GM12878 (cell line): ENCODE measurements at regions not wholly inside any gene's neighbourhood (a gene's known extent, or its start where the extent isn't known, plus 50 kb on each side); places are given as distances from the start of the nearest gene placed in this dataset.
"Not testable (repeated sequence)": the region's sequence is repeated elsewhere in the genome, so short reads cannot be mapped to it uniquely, and the experiment has no call there.

Source experiments
- ATAC-seq: fragments of 200-7000 bp; cut with Tn5 transposase; 3 replicates; pipeline ENCODE4 v1.9.1; 2020; ENCODE audit warnings: mild to moderate bottlenecking, moderate library complexity
- BruUV-seq: library from RNA; stranded (reverse); fragments of 400-500 nt; replicated peaks from 2 replicates; lab custom pipeline; 2021; lab: Mats Ljungman, UMichigan
- CTCF ChIA-PET: fragments of 300-600 bp; sonication (Branson Sonifier 250); formaldehyde crosslinking; extraction: SDS; loops from one replicate; lab custom pipeline; 2021; ENCODE audit warnings: inconsistent platforms; lab: Yijun Ruan, JAX
- POLR2A ChIA-PET: fragments of 350-600 bp; formaldehyde crosslinking; extraction: SDS; loops from one replicate; lab custom pipeline; 2021; ENCODE audit warnings: inconsistent platforms; lab: Charles Lee
- RAD21 ChIA-PET: fragments of 300-600 bp; sonication (Branson Sonifier 250); formaldehyde crosslinking; loops from one replicate; lab custom pipeline; 2023; ENCODE audit warnings: antibody characterized with exemption; ENCODE audit not compliant: unreplicated experiment; lab: Charles Lee
- SMC1A ChIA-PET: fragments of 300-600 bp; sonication (Branson Sonifier 250); formaldehyde crosslinking; loops from one replicate; lab custom pipeline; 2023; ENCODE audit not compliant: unreplicated experiment, uncharacterized antibody; lab: Charles Lee
- DNase-seq: peaks from one replicate; pipeline ENCODE4 v3.0.0-alpha.2; 2011; ENCODE audit warnings: low read depth, low spot score
- FAIRE-seq: peaks from 3 replicates; lab custom pipeline; 2011; peaks lifted over from hg19 to GRCh38; lab: Jason Lieb, UNC
- H2AFZ ChIP-seq: 2 replicates; pipeline ENCODE4 v1.6.0; 2011; ENCODE audit warnings: low read depth, low read length, control low read depth; ENCODE audit not compliant: control insufficient read depth
- H3K27ac ChIP-seq: 2 replicates; pipeline ENCODE4 v1.5.1; 2011; ENCODE audit warnings: control low read depth; ENCODE audit not compliant: control insufficient read depth, insufficient read depth
- H3K27me3 ChIP-seq, 2 experiments: replicated peaks in 1 of 2; 2 replicates each; pipeline versions ENCODE4 v1.6.0 to v1.6.1; 2011; ENCODE audit warnings: low read length in 1 of 2; ENCODE audit not compliant: control insufficient read depth in 2 of 2, insufficient read depth in 2 of 2
- H3K36me3 ChIP-seq, 2 experiments: 2 replicates each; pipeline ENCODE4 v1.5.1; 2011; ENCODE audit warnings: low read length in 1 of 2; ENCODE audit not compliant: control insufficient read depth in 2 of 2, insufficient read depth in 2 of 2
- H3K4me1 ChIP-seq: 2 replicates; pipeline ENCODE4 v1.6.1; 2011; ENCODE audit warnings: mild to moderate bottlenecking, low read length, moderate library complexity, mixed read lengths; ENCODE audit not compliant: control insufficient read depth, insufficient read depth
- H3K4me2 ChIP-seq: 2 replicates; pipeline ENCODE4 v1.6.0; 2011; ENCODE audit warnings: control low read depth; ENCODE audit not compliant: control insufficient read depth, insufficient read depth
- H3K4me3 ChIP-seq: fragments of 200-600 bp; sonication (generic); 2 replicates; pipeline ENCODE4 v1.5.1; 2016
- H3K79me2 ChIP-seq: 2 replicates; pipeline ENCODE4 v1.6.0; 2011; ENCODE audit warnings: low read length; ENCODE audit not compliant: control insufficient read depth, insufficient read depth
- H3K9ac ChIP-seq: 2 replicates; pipeline ENCODE4 v1.8.0; 2011; ENCODE audit warnings: low read length, control low read depth, mixed read lengths; ENCODE audit not compliant: control insufficient read depth, insufficient read depth
- H3K9me3 ChIP-seq: replicated peaks from 3 replicates; pipeline ENCODE4 v1.5.1; 2011; ENCODE audit warnings: mild to moderate bottlenecking, low read length; ENCODE audit not compliant: control insufficient read depth, insufficient read depth
- H4K20me1 ChIP-seq: 2 replicates; pipeline ENCODE4 v1.6.0; 2011; ENCODE audit not compliant: control insufficient read depth, insufficient read depth
- whole genome bisulfite sequencing: methylation state at CpG from one replicate; pipeline ENCODE4 v1.1.6; 2016; ENCODE audit warnings: low lambda C conversion rate; ENCODE audit not compliant: insufficient replicate concordance, insufficient coverage; ENCODE audit errors: missing lambda C conversion rate; 5-methylcytosine and 5-hydroxymethylcytosine counted together
- in situ Hi-C: fragments of 300-500 bp; cut with MboI; formaldehyde crosslinking; loops from 9 replicates; pipeline ENCODE4 v1.14.3; 2018; ENCODE audit warnings: mixed read lengths
- intact Hi-C: fragments of 100-400 bp; cut with micrococcal nuclease; formaldehyde crosslinking; loops from one replicate; pipeline ENCODE4 v1.14.2; 2022; ENCODE audit not compliant: unreplicated experiment

- H4K20me1 ChIP-seq, FAIRE-seq, H3K27ac ChIP-seq, ATAC-seq, H3K79me2 ChIP-seq, BruUV-seq, H3K4me3 ChIP-seq, H3K9me3 ChIP-seq, SMC1A ChIA-PET, H3K4me2 ChIP-seq, POLR2A ChIA-PET, DNase-seq, H3K27me3 ChIP-seq, RAD21 ChIA-PET, H2AFZ ChIP-seq, in situ Hi-C loops, intact Hi-C loops, H3K36me3 ChIP-seq, H3K4me1 ChIP-seq, H3K9ac ChIP-seq, CTCF ChIA-PET: not testable (repeated sequence)
- WGBS: 45% methylated on average over 3 of the region's 3 CpGs
These were observed 140.8 kb upstream of the EFCAB3 start for GRCh38 chr17:62239569-62239968.

GRCh38 chr17:62238551-62239338, 141.6 kb upstream of the EFCAB3 start:
- H3K4me2 ChIP-seq, RAD21 ChIA-PET, intact Hi-C loops, H3K27ac ChIP-seq, DNase-seq, H3K9ac ChIP-seq, H3K27me3 ChIP-seq, H4K20me1 ChIP-seq, H3K79me2 ChIP-seq, ATAC-seq, POLR2A ChIA-PET, H3K4me3 ChIP-seq, H2AFZ ChIP-seq, BruUV-seq, H3K4me1 ChIP-seq, H3K9me3 ChIP-seq, H3K36me3 ChIP-seq, SMC1A ChIA-PET, in situ Hi-C loops, FAIRE-seq: not testable (repeated sequence)
- 23% methylated on average over 6 of the region's 6 CpGs for WGBS
- CTCF ChIA-PET: interaction anchor here (0.6 kb wide), 1 partner anchor 723 kb away, joined by 3 read pairs; no protein-coding TSS in a partner anchor

GRCh38 chr17:62233822-62234481, 146.4 kb upstream of the EFCAB3 start:
- in situ Hi-C loops, H3K27ac ChIP-seq, H3K27me3 ChIP-seq, H3K4me2 ChIP-seq, H3K4me1 ChIP-seq, H3K9ac ChIP-seq, H3K4me3 ChIP-seq, BruUV-seq, H3K79me2 ChIP-seq, CTCF ChIA-PET, H3K9me3 ChIP-seq, DNase-seq, FAIRE-seq, RAD21 ChIA-PET, H4K20me1 ChIP-seq, intact Hi-C loops, H3K36me3 ChIP-seq, POLR2A ChIA-PET, H2AFZ ChIP-seq, ATAC-seq: not testable (repeated sequence)
- 0% methylated on average over 2 of the region's 2 CpGs for WGBS
- SMC1A ChIA-PET: interaction anchor here (0.6 kb wide), 1 partner anchor 1342 kb away, joined by 3 read pairs; no protein-coding TSS in a partner anchor

GRCh38 chr17:62231293-62231692, 149.1 kb upstream of the EFCAB3 start:
- H2AFZ ChIP-seq, CTCF ChIA-PET, H3K27ac ChIP-seq, H3K27me3 ChIP-seq, ATAC-seq, BruUV-seq, H3K9ac ChIP-seq, H3K36me3 ChIP-seq, H3K79me2 ChIP-seq, H3K4me3 ChIP-seq, POLR2A ChIA-PET, SMC1A ChIA-PET, FAIRE-seq, H4K20me1 ChIP-seq, intact Hi-C loops, H3K4me1 ChIP-seq, H3K9me3 ChIP-seq, in situ Hi-C loops, RAD21 ChIA-PET, DNase-seq, H3K4me2 ChIP-seq: not testable (repeated sequence)
- WGBS: 59% methylated on average over 4 of the region's 5 CpGs
